ENCODE measurements at regions not wholly inside any gene's neighbourhood (a gene's known extent, or its start where the extent isn't known, plus 50 kb on each side); places are given as distances from the start of the nearest gene placed in this dataset.

DNA sequence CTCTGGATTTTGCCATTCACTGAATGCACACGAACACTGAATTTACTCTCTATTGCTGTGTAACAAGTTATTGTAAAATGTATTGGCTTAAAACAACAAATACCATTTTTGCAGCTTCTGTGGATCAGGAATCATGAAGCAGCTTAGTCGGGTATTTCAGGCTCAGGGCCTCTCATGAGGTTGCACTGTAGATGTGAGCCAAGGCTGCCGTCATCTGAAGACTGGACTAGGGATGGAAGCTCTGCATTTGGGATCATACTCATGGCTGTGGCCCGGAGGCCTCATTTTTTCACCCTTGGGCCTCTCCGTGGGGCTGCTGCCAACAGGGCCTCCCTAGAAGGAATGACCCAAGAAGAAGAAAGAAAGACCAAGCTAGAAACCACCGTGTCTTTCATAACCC, 492.4 kb upstream of the CDH4 start:
- no peak overlapping the region for H3K4me3 ChIP-seq (ENCODE audit: insufficient read depth, low read depth, low read length)
- no peaks in the 10 kb centered on the region for H3K9me3 ChIP-seq (ENCODE audit: control insufficient read depth, low read length)
- no peaks in the 10 kb centered on the region for H3K4me1 ChIP-seq (ENCODE audit: control insufficient read depth, insufficient read depth, low read length)
- H3K27ac ChIP-seq (ENCODE audit: insufficient read depth, low read depth, low read length, poor library complexity, severe bottlenecking), result no peak overlapping the region
- H3K27me3 ChIP-seq (ENCODE audit: control insufficient read depth, insufficient read depth, low read length, poor library complexity, severe bottlenecking), result no peaks in the 10 kb centered on the region
- H3K36me3 ChIP-seq (ENCODE audit: control insufficient read depth, insufficient read depth, low read length), result no peaks in the 10 kb centered on the region
- 93 to 95% methylated on average over 6 of the region's 6 CpGs for WGBS, 2 experiments

GRCh38 chr20:60760256-60761000, 491.6 kb upstream of the CDH4 start:
- Histone ChIP-seq H3K4me3 (ENCODE audit: insufficient read depth, low read depth, low read length) (no peak overlapping the region), H3K4me1 (ENCODE audit: control insufficient read depth, insufficient read depth, low read length) (no peaks in the 10 kb centered on the region), H3K27me3 (ENCODE audit: control insufficient read depth, insufficient read depth, low read length, poor library complexity, severe bottlenecking) (no peaks in the 10 kb centered on the region), H3K27ac (ENCODE audit: insufficient read depth, low read depth, low read length, poor library complexity, severe bottlenecking) (no peak overlapping the region), H3K36me3 (ENCODE audit: control insufficient read depth, insufficient read depth, low read length) (no peaks in the 10 kb centered on the region), H3K9me3 (ENCODE audit: control insufficient read depth, low read length) (no peaks in the 10 kb centered on the region)
- WGBS, 2 experiments, result 92% methylated on average over 6 of the region's 6 CpGs

- no peaks in the 10 kb centered on the region for H3K36me3 ChIP-seq (ENCODE audit: control insufficient read depth, insufficient read depth, low read length)
- no peaks in the 10 kb centered on the region for H3K4me1 ChIP-seq (ENCODE audit: control insufficient read depth, insufficient read depth, low read length)
- no peak overlapping the region for H3K27ac ChIP-seq (ENCODE audit: insufficient read depth, low read depth, low read length, poor library complexity, severe bottlenecking)
- H3K9me3 ChIP-seq (ENCODE audit: control insufficient read depth, low read length), result no peaks in the 10 kb centered on the region
- no peaks in the 10 kb centered on the region for H3K27me3 ChIP-seq (ENCODE audit: control insufficient read depth, insufficient read depth, low read length, poor library complexity, severe bottlenecking)
- no peak overlapping the region for H3K4me3 ChIP-seq (ENCODE audit: insufficient read depth, low read depth, low read length)
- WGBS, 2 experiments, result 93 to 98% methylated on average over 9 of the region's 9 CpGs
These were observed 491.0 kb upstream of the CDH4 start for GRCh38 chr20:60761056-60761455.

DNA sequence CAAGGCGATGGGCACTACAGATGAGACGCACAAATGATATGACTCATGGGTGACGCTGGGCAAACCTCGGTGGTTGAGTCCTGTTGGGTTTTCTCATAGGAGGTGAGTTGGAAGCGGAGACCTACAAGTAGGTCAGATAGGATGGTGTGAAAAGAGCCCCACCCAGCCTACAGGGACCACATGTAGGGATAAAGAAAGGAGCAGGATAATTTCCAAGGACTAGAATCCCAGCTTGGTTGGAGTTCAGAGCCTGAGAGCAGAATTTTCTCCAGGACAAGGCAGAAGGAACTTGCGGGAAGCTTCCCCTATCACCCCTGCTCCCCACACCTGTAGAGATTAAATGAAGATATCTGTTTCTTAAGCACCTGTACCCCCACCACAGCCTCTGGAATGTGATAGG, 489.7 kb upstream of the CDH4 start:
- 96% methylated on average over 6 of the region's 6 CpGs for WGBS, 2 experiments
- H3K27me3 ChIP-seq (ENCODE audit: control insufficient read depth, insufficient read depth, low read length, poor library complexity, severe bottlenecking), result no peaks in the 10 kb centered on the region

DNA sequence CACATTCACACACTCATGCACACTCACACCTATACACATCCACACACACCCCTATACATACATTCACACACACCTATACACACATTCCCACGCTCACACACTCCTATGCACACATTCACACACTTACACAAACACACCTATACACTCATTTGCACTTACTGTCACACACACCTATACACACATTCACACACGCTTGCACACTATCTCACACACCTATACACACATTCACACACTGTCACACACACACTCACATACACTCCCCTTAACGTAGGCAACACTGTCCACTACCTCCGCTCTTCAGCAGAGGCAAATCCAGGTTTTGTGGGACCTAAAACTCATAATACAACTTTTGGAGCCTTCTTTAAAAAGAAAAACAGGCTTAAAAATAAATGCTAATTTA, 487.7 kb upstream of the CDH4 start:
- Histone ChIP-seq H3K4me1 (ENCODE audit: control insufficient read depth, insufficient read depth, low read length) (no peaks in the 10 kb centered on the region), H3K36me3 (ENCODE audit: control insufficient read depth, insufficient read depth, low read length) (no peaks in the 10 kb centered on the region), H3K27ac (ENCODE audit: insufficient read depth, low read depth, low read length, poor library complexity, severe bottlenecking) (no peak overlapping the region), H3K27me3 (ENCODE audit: control insufficient read depth, insufficient read depth, low read length, poor library complexity, severe bottlenecking) (no peaks in the 10 kb centered on the region), H3K9me3 (ENCODE audit: control insufficient read depth, low read length) (no peaks in the 10 kb centered on the region), H3K4me3 (ENCODE audit: insufficient read depth, low read depth, low read length) (no peak overlapping the region)
- WGBS, 2 experiments, result 93 to 97% methylated on average over 4 of the region's 4 CpGs

More for the DNA sequence above, 489.7 kb upstream of the CDH4 start:
- H3K27ac ChIP-seq (ENCODE audit: insufficient read depth, low read depth, low read length, poor library complexity, severe bottlenecking), result no peak overlapping the region
- H3K36me3 ChIP-seq (ENCODE audit: control insufficient read depth, insufficient read depth, low read length), result no peaks in the 10 kb centered on the region
- no peaks in the 10 kb centered on the region for H3K4me1 ChIP-seq (ENCODE audit: control insufficient read depth, insufficient read depth, low read length)
- H3K4me3 ChIP-seq (ENCODE audit: insufficient read depth, low read depth, low read length), result no peak overlapping the region
- no peaks in the 10 kb centered on the region for H3K9me3 ChIP-seq (ENCODE audit: control insufficient read depth, low read length)

DNA sequence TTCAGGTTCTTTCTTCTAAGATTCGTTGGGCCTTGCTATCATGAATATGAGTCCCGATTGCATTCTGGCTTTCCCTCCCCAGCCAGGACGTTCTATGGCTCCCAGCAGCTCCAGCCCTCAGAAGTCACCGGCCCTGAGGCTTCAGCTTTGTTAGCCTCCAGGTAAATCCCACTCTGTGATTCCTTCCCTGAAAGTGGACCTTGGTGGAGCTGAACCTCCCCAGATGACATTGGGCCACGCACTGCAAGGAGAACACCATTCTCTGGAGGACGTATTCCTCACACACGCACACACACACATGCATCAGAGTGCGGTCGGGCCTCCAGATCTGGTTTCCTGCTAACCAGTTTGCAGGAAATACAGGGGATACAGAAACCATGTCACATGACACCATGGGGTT, 487.3 kb upstream of the CDH4 start:
- H3K4me1 ChIP-seq (ENCODE audit: control insufficient read depth, insufficient read depth, low read length), result no peaks in the 10 kb centered on the region
- H3K27ac ChIP-seq (ENCODE audit: insufficient read depth, low read depth, low read length, poor library complexity, severe bottlenecking), result no peak overlapping the region
- no peak overlapping the region for H3K4me3 ChIP-seq (ENCODE audit: insufficient read depth, low read depth, low read length)
- H3K9me3 ChIP-seq (ENCODE audit: control insufficient read depth, low read length), result no peaks in the 10 kb centered on the region
- H3K27me3 ChIP-seq (ENCODE audit: control insufficient read depth, insufficient read depth, low read length, poor library complexity, severe bottlenecking), result no peaks in the 10 kb centered on the region
- H3K36me3 ChIP-seq (ENCODE audit: control insufficient read depth, insufficient read depth, low read length), result no peaks in the 10 kb centered on the region
- WGBS, 2 experiments, result 91 to 95% methylated on average over 9 of the region's 9 CpGs

DNA sequence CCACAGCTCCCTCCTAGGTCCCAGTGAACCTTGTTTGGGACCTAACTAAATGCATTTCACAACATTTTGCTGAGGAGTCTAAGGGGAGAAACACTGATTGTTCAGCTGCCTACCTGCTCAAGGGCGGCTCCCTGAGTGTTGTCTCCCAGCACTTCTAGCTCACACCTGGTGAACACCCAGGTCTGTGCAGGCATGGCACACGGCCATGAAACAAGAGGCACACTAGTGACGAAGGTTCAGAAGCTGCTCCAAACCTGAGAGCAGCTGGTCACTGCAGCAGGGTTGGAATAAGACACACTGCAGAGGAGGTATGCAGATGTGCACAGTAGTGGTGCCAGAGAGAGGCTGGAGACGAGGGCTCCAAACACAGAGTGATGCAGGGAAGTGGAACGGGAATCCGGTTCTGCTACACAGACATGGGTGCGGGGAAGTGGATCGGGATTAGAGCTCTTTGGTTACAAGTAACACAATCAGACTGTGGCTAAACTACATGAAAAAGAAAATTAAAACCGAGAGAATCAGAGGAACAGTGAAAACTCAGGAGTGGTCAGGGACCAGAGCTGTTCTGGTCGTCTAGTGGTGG, 486.1 kb upstream of the CDH4 start:
- H3K4me3 ChIP-seq (ENCODE audit: insufficient read depth, low read depth, low read length), result no peak overlapping the region
- no peaks in the 10 kb centered on the region for H3K27me3 ChIP-seq (ENCODE audit: control insufficient read depth, insufficient read depth, low read length, poor library complexity, severe bottlenecking)
- WGBS, 2 experiments, result 80 to 91% methylated on average over 9 to 10 of the region's 10 CpGs
- no peaks in the 10 kb centered on the region for H3K36me3 ChIP-seq (ENCODE audit: control insufficient read depth, insufficient read depth, low read length)
- no peaks in the 10 kb centered on the region for H3K9me3 ChIP-seq (ENCODE audit: control insufficient read depth, low read length)
- no peak overlapping the region for H3K27ac ChIP-seq (ENCODE audit: insufficient read depth, low read depth, low read length, poor library complexity, severe bottlenecking)
- H3K4me1 ChIP-seq (ENCODE audit: control insufficient read depth, insufficient read depth, low read length), result no peaks in the 10 kb centered on the region

DNA sequence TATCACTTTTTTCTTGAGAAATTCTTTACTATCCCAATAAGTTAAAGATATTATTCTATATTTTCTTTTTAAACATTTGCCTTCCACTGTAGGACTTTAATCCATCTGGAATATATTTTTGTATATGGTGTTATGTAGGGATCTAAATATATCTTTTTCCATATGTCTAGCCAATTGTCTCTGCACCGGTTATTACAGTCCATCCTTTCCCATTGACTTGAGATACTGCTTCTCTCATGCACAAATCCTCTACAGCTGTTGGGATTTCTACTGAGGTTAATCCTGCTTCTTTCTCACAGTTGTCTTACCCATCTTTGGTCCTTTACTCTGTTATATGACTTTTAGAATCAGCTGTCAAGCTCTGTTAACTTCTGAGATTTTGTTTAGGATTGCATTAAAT, 483.8 kb upstream of the CDH4 start:
- 90 to 94% methylated on average over 1 of the region's 1 CpG for WGBS, 2 experiments
- H3K9me3 ChIP-seq (ENCODE audit: control insufficient read depth, low read length), result no peaks in the 10 kb centered on the region
- H3K36me3 ChIP-seq (ENCODE audit: control insufficient read depth, insufficient read depth, low read length), result no peaks in the 10 kb centered on the region
- no peaks in the 10 kb centered on the region for H3K27me3 ChIP-seq (ENCODE audit: control insufficient read depth, insufficient read depth, low read length, poor library complexity, severe bottlenecking)
- no peak overlapping the region for H3K27ac ChIP-seq (ENCODE audit: insufficient read depth, low read depth, low read length, poor library complexity, severe bottlenecking)
- H3K4me3 ChIP-seq (ENCODE audit: insufficient read depth, low read depth, low read length), result no peak overlapping the region
- no peaks in the 10 kb centered on the region for H3K4me1 ChIP-seq (ENCODE audit: control insufficient read depth, insufficient read depth, low read length)

- no peaks in the 10 kb centered on the region for H3K27me3 ChIP-seq (ENCODE audit: control insufficient read depth, insufficient read depth, low read length, poor library complexity, severe bottlenecking)
- WGBS, 2 experiments, result 90 to 91% methylated on average over 6 of the region's 6 CpGs
- no peaks in the 10 kb centered on the region for H3K36me3 ChIP-seq (ENCODE audit: control insufficient read depth, insufficient read depth, low read length)
- no peak overlapping the region for H3K27ac ChIP-seq (ENCODE audit: insufficient read depth, low read depth, low read length, poor library complexity, severe bottlenecking)
- no peaks in the 10 kb centered on the region for H3K9me3 ChIP-seq (ENCODE audit: control insufficient read depth, low read length)
- H3K4me3 ChIP-seq (ENCODE audit: insufficient read depth, low read depth, low read length), result no peak overlapping the region
- no peaks in the 10 kb centered on the region for H3K4me1 ChIP-seq (ENCODE audit: control insufficient read depth, insufficient read depth, low read length)
These were observed 471.6 kb upstream of the CDH4 start for GRCh38 chr20:60780388-60781025.

- Histone ChIP-seq H3K27ac (ENCODE audit: insufficient read depth, low read depth, low read length, poor library complexity, severe bottlenecking) (no peak overlapping the region), H3K36me3 (ENCODE audit: control insufficient read depth, insufficient read depth, low read length) (no peaks in the 10 kb centered on the region), H3K27me3 (ENCODE audit: control insufficient read depth, insufficient read depth, low read length, poor library complexity, severe bottlenecking) (no peaks in the 10 kb centered on the region), H3K9me3 (ENCODE audit: control insufficient read depth, low read length) (no peaks in the 10 kb centered on the region), H3K4me1 (ENCODE audit: control insufficient read depth, insufficient read depth, low read length) (no peaks in the 10 kb centered on the region), H3K4me3 (ENCODE audit: insufficient read depth, low read depth, low read length) (no peak overlapping the region)
- WGBS, 2 experiments, result 91 to 92% methylated on average over 7 of the region's 7 CpGs
These were observed 469.0 kb upstream of the CDH4 start for GRCh38 chr20:60782959-60783625.
